Stomach (tissue), 4 donors: ENCODE measurements at regions not wholly inside any gene's neighbourhood (a gene's known extent, or its start where the extent isn't known, plus 50 kb on each side); places are given as distances from the start of the nearest gene placed in this dataset.

Experiments
- CTCF ChIP-seq, 7 experiments: fragments of 450-650 bp in 4 of 7; fragments of 200-600 bp in 3 of 7; sonication (generic) in 3 of 7; IDR thresholded peaks; one replicate each; pipeline ENCODE4 v1.5.1; 2016 to 2019; ENCODE audit warnings: antibody characterized with exemption in 7 of 7, control low read depth in 2 of 7, mild to moderate bottlenecking in 1 of 7
- POLR2A ChIP-seq, 4 donors: fragments of 450-650 bp; IDR thresholded peaks; one replicate each; pipeline ENCODE4 v1.6.1; 2016; ENCODE audit warnings: antibody characterized with exemption in 4 of 4, control low read depth in 2 of 4, mild to moderate bottlenecking in 1 of 4, moderate library complexity in 1 of 4

GRCh38 chr3:72161881-72162595 is 377.1 kb upstream of the PROK2 start:
- TF ChIP-seq CTCF (IDR thresholded peaks at IDR 0.05) (no peak), POLR2A (IDR thresholded peaks at IDR 0.05) (no peak)
